Right lobe of liver (tissue), 6 donors: ENCODE measurements at regions not wholly inside any gene's neighbourhood (a gene's known extent, or its start where the extent isn't known, plus 50 kb on each side); places are given as distances from the start of the nearest gene placed in this dataset.
A peak's percentile ranks its signal among the peaks of the same experiment; 100 is the strongest.

Experiments
- ATAC-seq, 4 donors: fragments of 200-7000 bp; cut with Tn5 transposase; one replicate each; pipeline ENCODE4 v1.9.1; 2020; ENCODE audit warnings: mild to moderate bottlenecking in 4 of 4, moderate library complexity in 4 of 4
- DNase-seq, 3 donors: peaks; one replicate each; pipeline ENCODE4 v3.0.0-alpha.2; 2020
- H3K27ac ChIP-seq, 3 donors: fragments of 200-600 bp; one replicate each; pipeline ENCODE4 v1.8.0; 2022
- H3K27me3 ChIP-seq, 2 donors: fragments of 200-600 bp; one replicate each; pipeline ENCODE4 v1.8.0; 2022
- H3K36me3 ChIP-seq, 4 donors: fragments of 200-600 bp; sonication (generic) in 1 of 4; one replicate each; pipeline versions ENCODE4 v1.5.1 to v1.8.0; 2017 to 2022; ENCODE audit warnings: control low read depth in 1 of 4
- H3K4me1 ChIP-seq, 4 donors: fragments of 200-600 bp; sonication (generic) in 1 of 4; one replicate each; pipeline versions ENCODE4 v1.5.1 to v1.8.0; 2017 to 2022; ENCODE audit warnings: control low read depth in 1 of 4
- H3K4me3 ChIP-seq, 3 donors: fragments of 200-600 bp; one replicate each; pipeline ENCODE4 v1.8.0; 2022
- H3K9me3 ChIP-seq, 4 donors: fragments of 200-600 bp; sonication (generic) in 1 of 4; one replicate each; pipeline versions ENCODE4 v1.5.1 to v1.8.0; 2017 to 2022; ENCODE audit warnings: control low read depth in 1 of 4
- CTCF ChIP-seq, 4 donors: fragments of 200-600 bp in 3 of 4; fragments of 450-650 bp in 1 of 4; IDR thresholded peaks; one replicate each; pipeline versions ENCODE4 v1.5.1 to v1.8.0; 2016 to 2022; ENCODE audit warnings: antibody characterized with exemption in 4 of 4, mild to moderate bottlenecking in 2 of 4
- POLR2A ChIP-seq: fragments of 450-650 bp; IDR thresholded peaks from one replicate; pipeline ENCODE4 v1.6.1; 2017; ENCODE audit warnings: antibody characterized with exemption, mild to moderate bottlenecking
- whole genome bisulfite sequencing: methylation state at CpG from one replicate; pipeline ENCODE4 v1.1.6; 2018; ENCODE audit warnings: low coverage, low lambda C conversion rate; ENCODE audit not compliant: insufficient coverage; ENCODE audit errors: missing lambda C conversion rate; 5-methylcytosine and 5-hydroxymethylcytosine counted together
- intact Hi-C, 2 donors: fragments of 100-400 bp; cut with DNase I; formaldehyde crosslinking; loops; one replicate each; pipeline versions ENCODE4 v1.11.2 to v1.14.1; 2022
- donor health status: DM: no; HTN: yes; CAD: no.
- donor health status: DM: no; HTN: no; CAD: no.
- donor health status: DM: no; HTN: no; CAD: no.
- donor health status: DM: no; HTN: yes; CAD: no.
- donor health status: DM: no; HTN: yes; CAD: no.

- no peak overlapping the region for H3K4me3 ChIP-seq
- 93% methylated on average over 6 of the region's 6 CpGs for WGBS
- H3K27me3 ChIP-seq: no peaks in the 10 kb centered on the region
- no peaks in the 10 kb centered on the region for H3K4me1 ChIP-seq
- H3K27ac ChIP-seq: no peak overlapping the region
- DNase-seq (no peak), ATAC-seq (no peak)
- H3K9me3 ChIP-seq: no peaks in the 10 kb centered on the region
- intact Hi-C loops: no loop called here
- no peaks in the 10 kb centered on the region for H3K36me3 ChIP-seq
- no peak for TF ChIP-seq CTCF (IDR thresholded peaks at IDR 0.05)
- no peak for TF ChIP-seq POLR2A
Observed at GRCh38 chr5:124972703-124973102, 226.3 kb upstream of the ZNF608 start.

- 85% methylated on average over 6 of the region's 6 CpGs for WGBS
- intact Hi-C loops: no loop called here
- no peak overlapping the region for H3K27ac ChIP-seq
- no peaks in the 10 kb centered on the region for H3K9me3 ChIP-seq
- ATAC-seq: no peak
- TF ChIP-seq POLR2A (no peak), CTCF (IDR thresholded peaks at IDR 0.05) (no peak)
- DNase-seq: no peak
- no peak overlapping the region for H3K4me3 ChIP-seq
- H3K4me1 ChIP-seq: no peaks in the 10 kb centered on the region
- H3K27me3 ChIP-seq: no peaks in the 10 kb centered on the region
- no peaks in the 10 kb centered on the region for H3K36me3 ChIP-seq
Observed at GRCh38 chr5:124973661-124974060, 227.2 kb upstream of the ZNF608 start.

- H3K4me1 ChIP-seq: no peaks in the 10 kb centered on the region
- ATAC-seq (peak in 1 of 4 donors; percentile 25), DNase-seq (no peak)
- no peak for TF ChIP-seq CTCF (IDR thresholded peaks at IDR 0.05)
- no peak for TF ChIP-seq POLR2A
- no peak overlapping the region for H3K4me3 ChIP-seq
- intact Hi-C loops: no loop called here
- no CpG with 5 or more reads among the region's 23 CpGs for WGBS
- H3K9me3 ChIP-seq: no peaks in the 10 kb centered on the region
- H3K27me3 ChIP-seq: no peaks in the 10 kb centered on the region
- H3K27ac ChIP-seq: no peak overlapping the region
- no peaks in the 10 kb centered on the region for H3K36me3 ChIP-seq
Observed at GRCh38 chr5:124976086-124976485, 229.6 kb upstream of the ZNF608 start.

GRCh38 chr5:124979251-124979650, 232.8 kb upstream of the ZNF608 start:
- H3K4me1 ChIP-seq: peaks cover 0 to 6% (median 0%) of the 10 kb centered on the region in 4 donors
- WGBS: 48% methylated on average over 2 of the region's 2 CpGs
- no peak for DNase-seq
- no peaks in the 10 kb centered on the region for H3K36me3 ChIP-seq
- H3K9me3 ChIP-seq: no peaks in the 10 kb centered on the region
- no peak overlapping the region for H3K4me3 ChIP-seq
- TF ChIP-seq CTCF (IDR thresholded peaks at IDR 0.05): no peak
- no peak for TF ChIP-seq POLR2A
- intact Hi-C loops: no loop called here
- H3K27me3 ChIP-seq: no peaks in the 10 kb centered on the region
- H3K27ac ChIP-seq: no peak overlapping the region
- no peak for ATAC-seq
